ENCODE measurements at regions not wholly inside any gene's neighbourhood (a gene's known extent, or its start where the extent isn't known, plus 50 kb on each side); places are given as distances from the start of the nearest gene placed in this dataset.

DNA sequence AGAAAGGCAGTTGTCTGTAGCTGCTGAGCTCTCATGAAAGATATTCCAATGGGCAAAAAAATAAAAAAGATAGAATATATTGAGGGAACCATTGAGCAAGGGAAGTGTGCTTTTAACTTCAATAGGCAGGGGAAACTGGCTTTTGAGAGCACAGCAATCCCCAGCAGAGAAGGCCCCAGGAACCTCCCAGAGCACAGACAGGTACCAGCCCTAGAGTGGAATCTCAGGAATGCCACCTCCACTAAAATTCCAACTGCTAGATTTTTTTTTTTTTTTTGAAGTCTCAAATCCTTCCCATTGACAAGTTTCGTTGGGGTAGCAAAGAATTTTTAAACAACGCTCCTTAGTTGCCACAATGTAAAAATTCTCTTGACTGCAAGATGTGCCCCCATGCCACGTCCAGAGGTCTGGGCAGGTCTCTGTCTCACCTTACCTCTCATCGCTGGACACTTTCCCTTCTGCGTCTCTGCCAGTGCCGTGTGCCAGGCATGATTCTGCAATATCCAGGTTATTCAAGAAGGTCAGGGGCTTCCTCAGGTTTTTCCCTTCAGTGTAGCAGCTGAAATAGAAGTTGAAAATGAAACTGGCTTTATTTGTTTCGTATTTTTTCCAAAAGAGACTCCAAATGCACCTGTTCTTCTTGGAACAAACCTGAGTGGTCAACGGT, 64.2 kb upstream of the IRX1 start:
- Histone ChIP-seq H3K27me3 (no peaks in the 10 kb centered on the region), H3K36me3 (no peaks in the 10 kb centered on the region), H3K27ac (no peak overlapping the region), H3K4me1 (no peaks in the 10 kb centered on the region), H3K4me3 (no peak overlapping the region), H3K9me3 (no peaks in the 10 kb centered on the region)
- no peak for DNase-seq (ENCODE audit: low spot score in 2 of 2)
- intact Hi-C loops (cut with DNase I): no loop called here
- TF ChIP-seq, protein P1, sequence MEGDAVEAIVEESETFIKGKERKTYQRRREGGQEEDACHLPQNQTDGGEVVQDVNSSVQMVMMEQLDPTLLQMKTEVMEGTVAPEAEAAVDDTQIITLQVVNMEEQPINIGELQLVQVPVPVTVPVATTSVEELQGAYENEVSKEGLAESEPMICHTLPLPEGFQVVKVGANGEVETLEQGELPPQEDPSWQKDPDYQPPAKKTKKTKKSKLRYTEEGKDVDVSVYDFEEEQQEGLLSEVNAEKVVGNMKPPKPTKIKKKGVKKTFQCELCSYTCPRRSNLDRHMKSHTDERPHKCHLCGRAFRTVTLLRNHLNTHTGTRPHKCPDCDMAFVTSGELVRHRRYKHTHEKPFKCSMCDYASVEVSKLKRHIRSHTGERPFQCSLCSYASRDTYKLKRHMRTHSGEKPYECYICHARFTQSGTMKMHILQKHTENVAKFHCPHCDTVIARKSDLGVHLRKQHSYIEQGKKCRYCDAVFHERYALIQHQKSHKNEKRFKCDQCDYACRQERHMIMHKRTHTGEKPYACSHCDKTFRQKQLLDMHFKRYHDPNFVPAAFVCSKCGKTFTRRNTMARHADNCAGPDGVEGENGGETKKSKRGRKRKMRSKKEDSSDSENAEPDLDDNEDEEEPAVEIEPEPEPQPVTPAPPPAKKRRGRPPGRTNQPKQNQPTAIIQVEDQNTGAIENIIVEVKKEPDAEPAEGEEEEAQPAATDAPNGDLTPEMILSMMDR (IDR thresholded peaks at IDR 0.05): no peak

- intact Hi-C loops (cut with DNase I): no loop called here
- no peak overlapping the region for H3K4me3 ChIP-seq
- DNase-seq (ENCODE audit: low spot score in 2 of 2): no peak
- H3K36me3 ChIP-seq: no peaks in the 10 kb centered on the region
- no peaks in the 10 kb centered on the region for H3K4me1 ChIP-seq
- no peaks in the 10 kb centered on the region for H3K27me3 ChIP-seq
- TF ChIP-seq, protein P1 (IDR thresholded peaks at IDR 0.05): no peak
- H3K9me3 ChIP-seq: no peaks in the 10 kb centered on the region
- no peak overlapping the region for H3K27ac ChIP-seq
Measured at GRCh38 chr5:3530251-3530650, 65.4 kb upstream of the IRX1 start.

DNA sequence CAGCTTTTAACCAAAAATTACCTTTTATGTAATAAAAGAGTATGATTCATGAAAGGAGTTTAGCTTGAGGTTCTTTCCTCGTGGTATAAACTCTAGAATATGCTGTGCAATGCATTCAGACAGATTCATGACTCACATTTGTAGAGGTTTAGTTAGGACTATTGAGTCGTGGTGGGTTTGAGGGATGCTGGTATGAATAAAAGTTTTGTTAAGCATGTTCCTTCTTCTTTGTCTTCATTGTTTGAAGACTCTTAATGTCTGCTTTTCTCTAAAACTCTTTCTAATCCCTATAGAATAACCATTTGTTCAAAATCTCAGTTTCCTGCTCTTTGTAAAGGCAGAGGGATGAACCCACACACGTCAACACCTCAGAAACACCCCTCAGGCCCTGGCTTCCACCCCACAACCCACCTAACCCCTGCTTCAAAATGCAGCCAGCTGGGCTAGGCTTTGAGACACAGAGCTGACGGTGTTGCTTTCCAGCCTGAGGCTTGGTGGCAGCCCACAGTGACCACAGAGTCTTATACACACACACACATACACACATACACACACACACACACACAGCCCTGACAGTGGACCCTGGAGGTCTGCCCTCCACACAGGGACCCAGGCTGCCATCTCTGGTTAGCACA, 69.0 kb upstream of the IRX1 start:
- H3K9me3 ChIP-seq: no peaks in the 10 kb centered on the region
- no peak overlapping the region for H3K27ac ChIP-seq
- TF ChIP-seq, protein P1 (IDR thresholded peaks at IDR 0.05): no peak
- no peak overlapping the region for H3K4me3 ChIP-seq
- intact Hi-C loops (cut with DNase I): no loop called here
- no peaks in the 10 kb centered on the region for H3K36me3 ChIP-seq
- DNase-seq (ENCODE audit: low spot score in 2 of 2): no peak
- no peaks in the 10 kb centered on the region for H3K27me3 ChIP-seq
- no peaks in the 10 kb centered on the region for H3K4me1 ChIP-seq

DNA sequence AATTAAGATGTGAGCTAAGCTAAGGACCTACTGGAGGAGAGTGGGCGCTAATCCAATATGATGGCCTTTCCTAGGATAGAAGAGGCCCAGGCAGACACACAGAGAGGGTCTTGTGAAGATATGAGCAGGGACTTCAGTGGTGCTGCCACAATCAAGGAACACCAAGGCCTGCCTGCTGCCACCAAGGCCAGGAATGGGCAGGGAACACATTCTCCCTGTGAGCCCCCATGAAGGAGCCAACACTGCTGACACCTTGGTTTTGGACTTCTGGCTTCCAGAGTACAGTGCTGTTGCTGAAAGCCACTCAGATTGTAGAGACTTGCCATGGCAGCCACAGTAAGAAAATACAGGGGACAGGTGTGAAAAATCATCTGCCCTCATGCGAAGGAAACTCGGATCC, 73.1 kb upstream of the IRX1 start:
- H3K27ac ChIP-seq: no peak overlapping the region
- intact Hi-C loops (cut with DNase I): no loop called here
- DNase-seq (ENCODE audit: low spot score in 2 of 2): no peak
- H3K36me3 ChIP-seq: no peaks in the 10 kb centered on the region
- H3K27me3 ChIP-seq: no peaks in the 10 kb centered on the region
- TF ChIP-seq, protein P1 (IDR thresholded peaks at IDR 0.05): no peak
- no peak overlapping the region for H3K4me3 ChIP-seq
- no peaks in the 10 kb centered on the region for H3K9me3 ChIP-seq
- H3K4me1 ChIP-seq: no peaks in the 10 kb centered on the region

DNA sequence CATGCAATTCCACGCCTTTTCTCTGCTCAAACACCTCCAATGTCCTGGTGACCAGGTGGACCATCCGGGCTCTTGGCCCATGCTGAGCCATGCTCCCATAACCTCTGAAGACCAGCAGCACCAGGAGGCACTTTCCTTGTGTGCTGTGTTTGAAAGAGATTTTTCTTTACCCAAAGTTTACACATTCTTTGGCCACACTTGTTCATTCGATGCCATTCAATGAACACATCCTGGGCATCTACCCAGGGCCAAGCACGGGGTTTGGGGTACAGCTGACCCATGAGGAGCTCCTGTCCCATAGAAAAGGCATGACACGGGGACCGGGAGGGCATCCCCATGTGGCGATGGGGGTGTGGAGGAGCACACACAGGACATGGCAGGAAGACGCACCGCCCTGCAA, 77.1 kb upstream of the IRX1 start:
- intact Hi-C loops (cut with DNase I): no loop called here
- Histone ChIP-seq H3K4me3 (no peak overlapping the region), H3K36me3 (no peaks in the 10 kb centered on the region), H3K27me3 (no peaks in the 10 kb centered on the region), H3K27ac (no peak overlapping the region), H3K4me1 (no peaks in the 10 kb centered on the region), H3K9me3 (no peaks in the 10 kb centered on the region)
- TF ChIP-seq, protein P1 (IDR thresholded peaks at IDR 0.05): no peak
- DNase-seq (ENCODE audit: low spot score in 2 of 2): no peak

All from ascending aorta (tissue), 2 donors.